ENCODE measurements at regions not wholly inside any gene's neighbourhood (a gene's known extent, or its start where the extent isn't known, plus 50 kb on each side); places are given as distances from the start of the nearest gene placed in this dataset.

- peak in 1 of 2 donors; percentile 13 for DNase-seq (ENCODE audit: low read depth in 1 of 2, low spot score in 1 of 2)
- H3K27ac ChIP-seq: no peak overlapping the region
- no peaks in the 10 kb centered on the region for H3K4me1 ChIP-seq (ENCODE audit: low read depth)
- no peak overlapping the region for H3K4me3 ChIP-seq
- TF ChIP-seq CTCF (IDR thresholded peaks at IDR 0.05; ENCODE audit: low read depth, low read length): no peak
- peaks cover 21% of the 10 kb centered on the region for H3K27me3 ChIP-seq
- H3K9me3 ChIP-seq (ENCODE audit: low read depth): no peaks in the 10 kb centered on the region
- H3K36me3 ChIP-seq: no peaks in the 10 kb centered on the region
These were observed 113.8 kb upstream of the NKX1-1 start for GRCh38 chr4:1519787-1520661.

- H3K27ac ChIP-seq: no peak overlapping the region
- H3K27me3 ChIP-seq: peaks cover 12% of the 10 kb centered on the region
- H3K4me1 ChIP-seq (ENCODE audit: low read depth): no peaks in the 10 kb centered on the region
- no peak for DNase-seq (ENCODE audit: low read depth in 1 of 2, low spot score in 1 of 2)
- no peak overlapping the region for H3K4me3 ChIP-seq
- H3K9me3 ChIP-seq (ENCODE audit: low read depth): no peaks in the 10 kb centered on the region
- H3K36me3 ChIP-seq: no peaks in the 10 kb centered on the region
- TF ChIP-seq CTCF (IDR thresholded peaks at IDR 0.05; ENCODE audit: low read depth, low read length): no peak
These were observed 112.9 kb upstream of the NKX1-1 start for GRCh38 chr4:1518997-1519700.

GRCh38 chr4:1517592-1518411 lies 111.6 kb upstream of the NKX1-1 start:
- no peak overlapping the region for H3K4me3 ChIP-seq
- H3K9me3 ChIP-seq (ENCODE audit: low read depth): no peaks in the 10 kb centered on the region
- no peaks in the 10 kb centered on the region for H3K36me3 ChIP-seq
- H3K4me1 ChIP-seq (ENCODE audit: low read depth): no peaks in the 10 kb centered on the region
- peaks cover 4% of the 10 kb centered on the region for H3K27me3 ChIP-seq
- no peak for TF ChIP-seq CTCF (IDR thresholded peaks at IDR 0.05; ENCODE audit: low read depth, low read length)
- DNase-seq (ENCODE audit: low read depth in 1 of 2, low spot score in 1 of 2): no peak
- H3K27ac ChIP-seq: no peak overlapping the region

GRCh38 chr4:1516881-1517480 lies 110.7 kb upstream of the NKX1-1 start:
- Histone ChIP-seq H3K27ac (no peak overlapping the region), H3K27me3 (peaks cover 4% of the 10 kb centered on the region), H3K4me3 (no peak overlapping the region), H3K4me1 (ENCODE audit: low read depth) (no peaks in the 10 kb centered on the region), H3K9me3 (ENCODE audit: low read depth) (no peaks in the 10 kb centered on the region), H3K36me3 (no peaks in the 10 kb centered on the region)
- DNase-seq (ENCODE audit: low read depth in 1 of 2, low spot score in 1 of 2): no peak
- no peak for TF ChIP-seq CTCF (IDR thresholded peaks at IDR 0.05; ENCODE audit: low read depth, low read length)

- no peak overlapping the region for H3K4me3 ChIP-seq
- no peak for DNase-seq (ENCODE audit: low read depth in 1 of 2, low spot score in 1 of 2)
- no peaks in the 10 kb centered on the region for H3K9me3 ChIP-seq (ENCODE audit: low read depth)
- no peak for TF ChIP-seq CTCF (IDR thresholded peaks at IDR 0.05; ENCODE audit: low read depth, low read length)
- no peaks in the 10 kb centered on the region for H3K36me3 ChIP-seq
- H3K4me1 ChIP-seq (ENCODE audit: low read depth): no peaks in the 10 kb centered on the region
- H3K27me3 ChIP-seq: peaks cover 4% of the 10 kb centered on the region
- H3K27ac ChIP-seq: no peak overlapping the region
These were observed 110.0 kb upstream of the NKX1-1 start for GRCh38 chr4:1516261-1516660.

Data from cardiac muscle cell (in vitro differentiated cells and primary cell).